ENCODE measurements at regions not wholly inside any gene's neighbourhood (a gene's known extent, or its start where the extent isn't known, plus 50 kb on each side); places are given as distances from the start of the nearest gene placed in this dataset.

DNA sequence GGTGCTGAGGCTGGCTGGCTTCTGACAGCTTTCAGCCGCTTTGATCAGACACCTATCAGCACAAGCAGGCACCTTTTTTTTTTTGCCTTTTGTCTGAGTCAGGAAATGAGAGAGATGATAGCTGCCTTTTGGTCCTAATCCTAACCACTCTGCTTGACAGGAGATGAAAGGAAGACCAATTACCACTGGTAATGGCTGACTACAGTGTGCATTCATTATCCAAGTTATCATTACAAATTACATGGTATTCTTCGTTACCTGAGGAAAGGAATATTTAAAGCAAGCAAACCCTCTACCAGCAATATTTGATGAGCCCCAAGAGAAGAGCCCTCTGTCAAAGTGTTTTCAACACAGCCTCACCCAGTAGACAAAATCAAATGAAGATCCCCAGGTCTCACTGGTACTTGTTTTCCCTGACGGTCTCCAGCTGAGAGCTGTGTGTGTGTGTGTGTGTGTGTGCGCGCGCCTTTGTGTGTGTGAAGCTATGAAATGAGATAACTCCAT lies 925.7 kb downstream of the DCDC2C start:
- no peak for TF ChIP-seq POLR2A (IDR thresholded peaks at IDR 0.05; ENCODE audit: low read depth)
- TF ChIP-seq CTCF (IDR thresholded peaks at IDR 0.05): no peak
- TF ChIP-seq POLR2AphosphoS5 (IDR thresholded peaks at IDR 0.05): no peak
